ENCODE measurements at regions not wholly inside any gene's neighbourhood (a gene's known extent, or its start where the extent isn't known, plus 50 kb on each side); places are given as distances from the start of the nearest gene placed in this dataset.

DNA sequence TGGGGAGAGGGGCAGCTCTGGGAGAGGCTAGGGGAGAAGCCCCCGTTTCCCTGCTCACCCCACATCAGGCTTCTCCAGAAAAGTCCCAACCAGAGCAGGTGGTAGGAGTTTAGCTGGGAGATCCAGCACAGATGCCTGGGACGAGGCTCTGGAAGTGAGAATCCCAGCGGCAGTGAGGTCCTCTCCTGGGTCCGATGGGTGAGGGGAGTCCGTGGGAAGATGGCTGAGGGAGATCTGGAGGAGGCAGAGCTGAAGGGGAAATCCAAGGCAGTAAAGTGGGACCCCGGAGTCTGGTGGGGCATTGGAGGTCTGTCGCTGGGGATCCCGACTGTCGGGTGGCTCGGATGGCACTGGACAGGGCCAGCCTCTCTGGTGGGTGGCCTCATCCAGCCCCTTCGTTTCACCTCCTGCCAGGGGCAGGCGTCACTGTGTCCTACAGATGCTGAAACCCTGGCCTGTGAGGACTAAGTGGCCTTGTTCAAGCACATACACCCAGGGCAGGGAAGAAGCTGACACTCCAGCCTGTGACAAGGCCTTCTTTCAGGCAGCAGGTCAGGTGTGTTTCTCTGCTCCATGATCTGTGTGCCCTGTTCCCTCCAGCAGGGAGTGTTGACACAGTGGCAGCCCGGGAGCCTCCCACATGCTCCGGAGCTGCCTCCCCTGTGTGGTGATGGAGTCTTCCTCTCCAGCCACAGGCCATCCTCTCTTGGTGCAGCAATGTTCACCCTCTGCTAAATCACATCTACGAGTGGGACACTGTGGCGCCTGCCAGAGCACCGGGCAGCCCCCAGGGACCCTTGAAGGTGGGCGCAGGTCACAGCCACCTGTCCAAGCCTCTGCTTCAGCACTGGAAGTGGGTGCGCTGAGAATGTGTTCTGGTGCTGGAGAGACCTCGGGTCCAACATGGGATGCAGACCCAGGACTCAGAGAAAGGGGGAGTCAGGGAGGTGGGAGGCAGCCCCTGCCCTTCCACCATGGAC lies 850.8 kb downstream of the BRD1 start:
- no peak for DNase-seq

DNA sequence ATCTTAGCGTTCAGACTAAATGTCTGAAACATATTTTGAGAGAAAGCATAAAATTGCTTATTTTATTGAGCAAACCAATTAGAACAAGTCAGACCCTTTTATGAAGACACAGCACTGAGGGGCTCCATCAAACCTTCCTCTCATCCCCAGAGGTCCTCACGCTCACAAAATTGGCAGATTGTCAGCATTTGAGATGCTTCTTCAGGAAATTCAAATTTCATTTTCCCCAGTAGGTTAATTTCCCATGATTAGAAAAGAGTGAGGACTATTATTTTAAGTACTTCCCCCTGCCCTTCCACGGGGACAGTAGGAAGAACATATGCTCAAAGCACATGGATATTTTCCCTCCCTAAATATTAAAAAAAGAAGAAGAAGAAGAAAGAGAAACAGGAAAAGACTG lies 851.8 kb downstream of the BRD1 start:
- no peak for DNase-seq

GRCh38 chr22:48975316-48975741 lies 852.3 kb downstream of the BRD1 start:
- no peak for DNase-seq

- DNase-seq: no peak
Measured at GRCh38 chr22:48974443-48975315, 853.0 kb downstream of the BRD1 start.

DNA sequence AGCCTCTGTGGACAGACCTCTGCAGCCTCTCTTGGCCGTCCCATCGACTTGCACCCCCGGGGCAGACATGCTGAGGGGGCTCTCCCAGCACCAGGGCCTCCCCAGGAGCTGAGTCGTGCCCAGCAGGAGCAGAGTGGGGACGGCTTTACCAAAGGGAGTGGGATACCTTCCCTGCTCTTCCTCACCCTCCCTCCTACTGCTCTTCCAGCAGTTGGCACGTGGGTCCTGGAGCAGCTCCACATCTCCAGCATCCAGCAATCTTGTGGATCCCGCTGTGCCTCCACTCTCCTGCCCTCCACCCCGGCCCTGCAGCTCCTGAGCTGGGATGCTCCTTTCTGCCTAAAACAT lies 854.0 kb downstream of the BRD1 start:
- DNase-seq: no peak

DNA sequence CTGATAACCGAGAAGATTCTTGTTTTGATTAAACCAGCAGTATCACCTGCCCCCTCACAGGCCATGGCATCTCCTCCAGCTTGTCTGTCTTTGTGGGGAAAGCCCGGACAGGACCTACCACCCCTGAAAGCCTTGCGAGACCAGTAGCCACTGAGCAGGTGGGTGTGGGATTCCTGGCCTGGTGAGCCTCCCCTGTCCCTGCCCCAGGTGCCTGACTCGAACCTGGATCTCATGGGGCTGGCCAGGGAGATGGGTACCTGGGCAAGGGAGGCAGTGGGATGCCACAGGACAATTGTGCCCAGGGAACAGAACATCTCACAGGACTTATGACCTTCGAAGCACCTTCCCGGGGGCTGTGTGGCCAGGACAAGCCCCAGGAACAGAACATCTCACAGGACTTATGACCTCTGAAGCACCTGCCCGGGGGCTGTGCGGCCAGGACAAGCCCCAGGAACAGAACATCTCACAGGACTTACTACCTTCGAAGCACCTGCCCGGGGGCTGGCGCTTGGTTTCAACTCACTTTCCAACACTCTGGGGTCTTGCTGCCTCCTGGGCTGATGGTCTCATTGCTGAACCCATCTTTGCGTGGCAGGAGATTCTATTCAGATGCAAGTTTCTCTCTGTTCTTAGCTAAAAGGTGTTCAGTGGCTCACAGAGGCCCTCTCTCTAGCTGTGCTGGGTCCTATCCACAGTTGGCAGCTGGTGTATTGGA lies 854.5 kb downstream of the BRD1 start:
- no peak for DNase-seq

GRCh38 chr22:48968201-48968959 lies 859.3 kb downstream of the BRD1 start:
- no peak for DNase-seq

GRCh38 chr22:48963405-48963804 lies 864.3 kb downstream of the BRD1 start:
- no peak for DNase-seq

- no peak for DNase-seq
Measured at GRCh38 chr22:48961705-48962104, 866.0 kb downstream of the BRD1 start.

GRCh38 chr22:48960980-48961660 lies 866.6 kb downstream of the BRD1 start:
- DNase-seq: peak; percentile 4

DNA sequence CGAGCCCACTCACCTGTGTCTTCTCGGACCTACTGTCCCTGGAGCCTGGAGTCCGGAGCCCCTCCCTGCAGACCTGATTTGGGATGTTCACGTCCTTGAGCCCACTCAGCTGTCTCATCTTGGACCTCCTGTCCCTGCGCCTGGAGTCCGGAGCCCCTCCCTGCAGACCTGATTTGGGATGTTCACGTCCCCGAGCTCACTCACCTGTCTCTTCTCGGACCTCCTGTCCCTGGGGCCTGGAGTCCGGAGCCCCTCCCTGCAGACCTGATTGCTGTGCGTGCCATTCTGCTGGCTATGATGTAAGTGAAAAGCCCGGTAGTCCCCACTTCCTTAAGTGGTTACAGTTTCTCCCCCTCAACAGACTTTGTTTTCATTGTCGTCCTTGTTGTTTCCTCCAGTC lies 867.1 kb downstream of the BRD1 start:
- no peak for DNase-seq

- DNase-seq: no peak
Measured at GRCh38 chr22:48959496-48959895, 868.2 kb downstream of the BRD1 start.

DNA sequence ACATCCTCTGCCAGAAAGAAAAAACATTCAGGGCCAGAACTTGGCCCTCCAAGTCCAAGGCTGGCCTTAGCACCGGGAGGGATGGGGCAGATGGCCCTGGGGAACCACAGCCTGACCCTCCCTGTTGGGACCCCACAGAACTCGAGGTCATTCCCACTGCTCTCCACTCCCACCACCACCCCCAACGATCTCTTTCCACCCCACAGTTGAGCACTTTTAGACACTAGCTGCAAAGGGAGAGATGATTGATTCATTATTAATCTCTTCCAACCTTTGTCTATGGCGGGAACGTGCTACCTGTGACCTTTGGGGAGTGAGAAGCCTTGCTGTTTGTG lies 869.7 kb downstream of the BRD1 start:
- DNase-seq: no peak

DNA sequence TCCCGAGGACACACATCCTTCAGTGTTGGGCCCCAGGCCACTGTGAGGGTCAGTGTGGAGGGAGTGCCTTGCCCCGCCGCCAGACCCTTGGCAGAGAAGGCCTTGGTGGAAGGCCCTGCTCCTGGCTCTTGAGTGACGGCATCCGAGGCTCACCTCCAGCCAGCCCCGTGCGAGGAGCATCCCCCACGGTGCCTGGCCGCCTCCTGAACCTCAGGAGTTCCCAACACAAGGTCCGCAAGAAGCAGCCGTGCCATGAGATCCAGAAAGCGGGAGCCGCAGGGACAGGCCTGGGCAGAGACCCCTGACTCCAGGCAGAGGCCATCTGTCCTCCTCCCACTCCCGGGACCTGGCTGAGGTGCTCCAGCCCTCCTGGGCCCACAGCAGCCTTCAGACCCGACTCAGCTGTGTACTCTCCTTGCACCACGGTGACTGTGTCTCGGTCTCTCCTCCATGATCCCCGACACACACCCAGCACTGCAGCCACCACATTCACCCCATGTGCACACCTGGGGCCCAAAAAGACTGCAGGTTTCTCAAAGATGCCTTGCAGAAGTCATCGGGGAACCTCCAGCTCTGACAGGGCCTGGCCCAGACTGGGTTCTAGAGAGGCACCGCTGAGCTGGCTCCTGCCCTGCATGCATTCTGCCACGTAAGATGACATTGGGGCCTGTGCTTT lies 870.2 kb downstream of the BRD1 start:
- DNase-seq: no peak

DNA sequence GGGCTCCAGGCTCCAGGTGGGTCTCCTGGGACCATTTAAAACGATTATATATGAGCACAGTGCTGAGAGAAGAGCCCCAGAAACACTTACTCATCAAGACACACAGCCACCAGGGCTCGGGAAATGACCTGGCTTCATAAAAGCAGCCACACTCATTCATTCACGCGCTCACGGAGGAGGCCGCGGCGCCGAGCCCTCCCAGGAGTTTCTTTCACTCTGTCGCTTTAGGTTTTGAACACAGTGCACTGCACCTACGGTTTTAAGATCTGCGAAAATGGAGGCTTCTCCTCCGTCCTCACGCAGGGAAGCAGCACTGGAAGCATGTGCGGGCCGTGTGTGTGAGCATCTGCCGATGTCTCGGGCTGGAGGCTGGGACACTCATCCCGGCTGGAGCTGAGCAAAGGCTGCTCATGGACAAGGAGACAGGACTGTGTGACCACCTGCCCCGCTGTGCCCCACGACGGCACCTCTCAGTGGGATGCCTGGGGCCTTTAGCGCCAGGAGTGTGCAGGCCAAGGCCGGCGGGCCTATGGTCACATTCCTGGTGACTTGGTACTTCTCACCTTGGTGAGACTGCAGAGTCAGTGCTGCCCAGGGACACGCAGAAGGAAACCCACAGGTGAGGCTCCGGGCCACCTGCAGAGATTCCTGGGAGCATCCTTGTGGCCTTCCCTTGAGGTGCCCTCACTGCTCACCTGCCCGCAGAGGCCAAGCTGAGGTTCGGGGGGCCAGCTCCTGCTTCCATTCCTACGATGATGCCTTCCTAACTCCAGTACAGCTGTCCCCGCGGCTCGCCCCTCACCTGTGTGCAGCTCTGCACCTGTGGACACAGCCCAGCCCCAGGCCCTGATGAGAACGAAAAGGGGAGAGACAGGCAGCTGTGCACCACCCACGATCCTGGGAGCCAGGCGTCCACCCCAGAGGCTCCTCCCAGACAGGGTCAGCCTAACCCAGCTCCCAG lies 872.0 kb downstream of the BRD1 start:
- DNase-seq: no peak

GRCh38 chr22:48954781-48955311 lies 872.8 kb downstream of the BRD1 start:
- peak; percentile 4 for DNase-seq

- no peak for DNase-seq
Measured at GRCh38 chr22:48953830-48954229, 873.8 kb downstream of the BRD1 start.

GRCh38 chr22:48953103-48953720 lies 874.5 kb downstream of the BRD1 start:
- no peak for DNase-seq
